G401.6 (cell line): ENCODE measurements at regions not wholly inside any gene's neighbourhood (a gene's known extent, or its start where the extent isn't known, plus 50 kb on each side); places are given as distances from the start of the nearest gene placed in this dataset.

Experiments
- FAIRE-seq: peaks from 2 replicates; lab custom pipeline; 2012; peaks lifted over from hg19 to GRCh38; lab: Jason Lieb, UNC

GRCh38 chr22:48531761-48532435, 1295.8 kb downstream of the BRD1 start:
- FAIRE-seq: no peak

- FAIRE-seq: no peak
Observed at GRCh38 chr22:48531108-48531507, 1296.6 kb downstream of the BRD1 start.

GRCh38 chr22:48530666-48531065, 1297.0 kb downstream of the BRD1 start:
- no peak for FAIRE-seq

GRCh38 chr22:48528221-48528915, 1299.3 kb downstream of the BRD1 start:
- FAIRE-seq: no peak

- no peak for FAIRE-seq
Observed at GRCh38 chr22:48523761-48524160, 1303.9 kb downstream of the BRD1 start.

- no peak for FAIRE-seq
Observed at GRCh38 chr22:48523091-48523490, 1304.6 kb downstream of the BRD1 start.

- FAIRE-seq: no peak
Observed at GRCh38 chr22:48522271-48522670, 1305.4 kb downstream of the BRD1 start.

- FAIRE-seq: no peak
Observed at GRCh38 chr22:48520884-48521588, 1306.6 kb downstream of the BRD1 start.

- FAIRE-seq: no peak
Observed at GRCh38 chr22:48520207-48520606, 1307.5 kb downstream of the BRD1 start.

GRCh38 chr22:48517039-48518030, 1310.3 kb downstream of the BRD1 start:
- FAIRE-seq: no peak

- FAIRE-seq: no peak
Observed at GRCh38 chr22:48516571-48516970, 1311.1 kb downstream of the BRD1 start.

GRCh38 chr22:48515571-48516200, 1312.0 kb downstream of the BRD1 start:
- no peak for FAIRE-seq

GRCh38 chr22:48513929-48514328, 1313.7 kb downstream of the BRD1 start:
- FAIRE-seq: no peak

- no peak for FAIRE-seq
Observed at GRCh38 chr22:48513446-48513845, 1314.2 kb downstream of the BRD1 start.

GRCh38 chr22:48511781-48512327, 1315.8 kb downstream of the BRD1 start:
- FAIRE-seq: no peak

- no peak for FAIRE-seq
Observed at GRCh38 chr22:48511211-48511610, 1316.5 kb downstream of the BRD1 start.

- no peak for FAIRE-seq
Observed at GRCh38 chr22:48510599-48510998, 1317.1 kb downstream of the BRD1 start.

GRCh38 chr22:48507595-48508350, 1319.9 kb downstream of the BRD1 start:
- no peak for FAIRE-seq

GRCh38 chr22:48507171-48507570, 1320.5 kb downstream of the BRD1 start:
- FAIRE-seq: no peak

GRCh38 chr22:48506506-48507145, 1321.0 kb downstream of the BRD1 start:
- FAIRE-seq: no peak
